Uterus (tissue), 2 donors: ENCODE measurements at regions not wholly inside any gene's neighbourhood (a gene's known extent, or its start where the extent isn't known, plus 50 kb on each side); places are given as distances from the start of the nearest gene placed in this dataset.

Source experiments
- CTCF ChIP-seq, 4 experiments: fragments of 200-600 bp in 2 of 4; fragments of 450-650 bp in 2 of 4; sonication (generic) in 2 of 4; IDR thresholded peaks; one replicate each; pipeline ENCODE4 v1.5.1; 2016 to 2019; ENCODE audit warnings: antibody characterized with exemption in 4 of 4, mild to moderate bottlenecking in 2 of 4, moderate library complexity in 1 of 4
- POLR2A ChIP-seq, 2 donors: fragments of 450-650 bp; IDR thresholded peaks; one replicate each; pipeline ENCODE4 v1.6.1; 2016; ENCODE audit warnings: antibody characterized with exemption in 2 of 2, mild to moderate bottlenecking in 1 of 2, moderate library complexity in 1 of 2

GRCh38 chrX:23514082-23514481 is 153.2 kb upstream of the PRDX4 start:
- TF ChIP-seq CTCF (IDR thresholded peaks at IDR 0.05) = no peak
- TF ChIP-seq POLR2A (IDR thresholded peaks at IDR 0.05) = no peak
